Gastrocnemius medialis (tissue), 4 donors: ENCODE measurements at regions not wholly inside any gene's neighbourhood (a gene's known extent, or its start where the extent isn't known, plus 50 kb on each side); places are given as distances from the start of the nearest gene placed in this dataset.

ENCODE experiments used
- ATAC-seq, 2 donors: fragments of 150-250 bp; one replicate each; pipeline ENCODE4 v1.9.1; 2016
- DNase-seq, 2 donors: peaks; one replicate each; pipeline ENCODE4 v3.0.0-alpha.2; 2019
- H3K27ac ChIP-seq, 4 donors: fragments of 200-600 bp; sonication (generic); 1 replicate in 1 of 4; 2 replicates in 3 of 4; pipeline ENCODE4 v1.5.1; 2016 to 2018; ENCODE audit warnings: mild to moderate bottlenecking in 2 of 4, moderate library complexity in 1 of 4
- H3K27me3 ChIP-seq, 3 donors: fragments of 200-600 bp; sonication (generic) in 2 of 3; 1 replicate in 1 of 3; 2 replicates in 2 of 3; pipeline versions ENCODE4 v1.5.1 to v1.6.0; 2016 to 2019; ENCODE audit warnings: mild to moderate bottlenecking in 1 of 3, moderate library complexity in 1 of 3
- H3K36me3 ChIP-seq, 2 donors: fragments of 200-600 bp; sonication (generic) in 1 of 2; one replicate each; pipeline ENCODE4 v1.5.1; 2017 to 2018
- H3K4me1 ChIP-seq, 2 donors: fragments of 200-600 bp; sonication (generic) in 1 of 2; one replicate each; pipeline ENCODE4 v1.5.1; 2016 to 2017; ENCODE audit warnings: mild to moderate bottlenecking in 2 of 2
- H3K4me3 ChIP-seq, 4 donors: fragments of 200-600 bp; sonication (generic) in 3 of 4; 1 replicate in 1 of 4; 2 replicates in 3 of 4; pipeline ENCODE4 v1.5.1; 2016 to 2019; ENCODE audit warnings: mild to moderate bottlenecking in 2 of 4
- H3K9me3 ChIP-seq, 3 donors: fragments of 200-600 bp; sonication (generic) in 2 of 3; 1 replicate in 1 of 3; 2 replicates in 2 of 3; pipeline ENCODE4 v1.5.1; 2016 to 2019
- CTCF ChIP-seq, 5 experiments: fragments of 450-650 bp in 3 of 5; fragments of 200-600 bp in 2 of 5; sonication (generic) in 2 of 5; IDR thresholded peaks in 4 of 5; conservative IDR thresholded peaks in 1 of 5; 1 replicate in 4 of 5; 2 replicates in 1 of 5; pipeline ENCODE4 v1.5.1; 2016 to 2019; ENCODE audit warnings: antibody characterized with exemption in 5 of 5, mild to moderate bottlenecking in 3 of 5, moderate library complexity in 3 of 5
- POLR2A ChIP-seq, 2 donors: fragments of 450-650 bp; IDR thresholded peaks; one replicate each; pipeline ENCODE4 v1.6.1; 2017; ENCODE audit warnings: antibody characterized with exemption in 2 of 2, mild to moderate bottlenecking in 2 of 2, moderate library complexity in 2 of 2
- in situ Hi-C, 4 donors: fragments of 200-750 bp; cut with MboI; loops; one replicate each; pipeline versions ENCODE4 v1.15.0 to v1.8.0; 2017; ENCODE audit warnings: low sequenced_read_pairs in 4 of 4
- intact Hi-C: fragments of 100-400 bp; cut with DNase I; formaldehyde crosslinking; loops from one replicate; pipeline ENCODE4 v1.15.1; 2023; ENCODE audit warnings: low total_unique reads

- no peak overlapping the region for H3K27ac ChIP-seq
- no peaks in the 10 kb centered on the region for H3K4me1 ChIP-seq
- H3K36me3 ChIP-seq, result no peaks in the 10 kb centered on the region
- H3K27me3 ChIP-seq, result no peaks in the 10 kb centered on the region
- in situ Hi-C loops, result no loop called here
- intact Hi-C loops, result no loop called here
- no peak overlapping the region for H3K4me3 ChIP-seq
- TF ChIP-seq POLR2A (IDR thresholded peaks at IDR 0.05) (no peak), CTCF (IDR thresholded peaks at IDR 0.05 in 4 of 5, conservative IDR thresholded peaks at IDR 0.05 in 1 of 5) (no peak)
- ATAC-seq (no peak), DNase-seq (no peak)
- no peaks in the 10 kb centered on the region for H3K9me3 ChIP-seq
These were observed 449.2 kb upstream of the DCC start for GRCh38 chr18:51890762-51891161.

- Histone ChIP-seq H3K27ac (no peak overlapping the region), H3K4me3 (no peak overlapping the region), H3K27me3 (no peaks in the 10 kb centered on the region), H3K4me1 (no peaks in the 10 kb centered on the region), H3K9me3 (no peaks in the 10 kb centered on the region), H3K36me3 (no peaks in the 10 kb centered on the region)
- no peak for DNase-seq
- TF ChIP-seq CTCF (IDR thresholded peaks at IDR 0.05 in 4 of 5, conservative IDR thresholded peaks at IDR 0.05 in 1 of 5) (no peak), POLR2A (IDR thresholded peaks at IDR 0.05) (no peak)
- intact Hi-C loops, result no loop called here
- ATAC-seq, result no peak
- in situ Hi-C loops, result no loop called here
These were observed 448.1 kb upstream of the DCC start for GRCh38 chr18:51891876-51892275.

- Histone ChIP-seq H3K4me3 (no peak overlapping the region), H3K4me1 (no peaks in the 10 kb centered on the region), H3K36me3 (no peaks in the 10 kb centered on the region), H3K9me3 (no peaks in the 10 kb centered on the region), H3K27ac (no peak overlapping the region), H3K27me3 (no peaks in the 10 kb centered on the region)
- intact Hi-C loops, result no loop called here
- no peak for TF ChIP-seq CTCF (IDR thresholded peaks at IDR 0.05 in 4 of 5, conservative IDR thresholded peaks at IDR 0.05 in 1 of 5)
- TF ChIP-seq POLR2A (IDR thresholded peaks at IDR 0.05), result no peak
- DNase-seq (no peak), ATAC-seq (no peak)
- in situ Hi-C loops, result no loop called here
These were observed 442.1 kb upstream of the DCC start for GRCh38 chr18:51897884-51898283.

- no peaks in the 10 kb centered on the region for H3K27me3 ChIP-seq
- DNase-seq (no peak), ATAC-seq (no peak)
- no peak overlapping the region for H3K4me3 ChIP-seq
- no peak overlapping the region for H3K27ac ChIP-seq
- intact Hi-C loops (no loop called here), in situ Hi-C loops (no loop called here)
- H3K9me3 ChIP-seq, result no peaks in the 10 kb centered on the region
- no peak for TF ChIP-seq POLR2A (IDR thresholded peaks at IDR 0.05)
- no peak for TF ChIP-seq CTCF (IDR thresholded peaks at IDR 0.05 in 4 of 5, conservative IDR thresholded peaks at IDR 0.05 in 1 of 5)
- H3K36me3 ChIP-seq, result no peaks in the 10 kb centered on the region
- H3K4me1 ChIP-seq, result no peaks in the 10 kb centered on the region
These were observed 432.1 kb upstream of the DCC start for GRCh38 chr18:51907687-51908597.

- ATAC-seq (no peak), DNase-seq (no peak)
- intact Hi-C loops (no loop called here), in situ Hi-C loops (no loop called here)
- Histone ChIP-seq H3K4me1 (no peaks in the 10 kb centered on the region), H3K27ac (no peak overlapping the region), H3K36me3 (no peaks in the 10 kb centered on the region), H3K27me3 (no peaks in the 10 kb centered on the region), H3K9me3 (no peaks in the 10 kb centered on the region), H3K4me3 (no peak overlapping the region)
- no peak for TF ChIP-seq POLR2A (IDR thresholded peaks at IDR 0.05)
- no peak for TF ChIP-seq CTCF (IDR thresholded peaks at IDR 0.05 in 4 of 5, conservative IDR thresholded peaks at IDR 0.05 in 1 of 5)
These were observed 431.4 kb upstream of the DCC start for GRCh38 chr18:51908598-51908944.
